KMS-11 (cell line): ENCODE measurements at regions not wholly inside any gene's neighbourhood (a gene's known extent, or its start where the extent isn't known, plus 50 kb on each side); places are given as distances from the start of the nearest gene placed in this dataset.

Experiments
- H2AFZ ChIP-seq: fragments of 200-600 bp; sonication (generic); 2 replicates; pipeline ENCODE4 v1.6.1; 2016; ENCODE audit warnings: antibody characterized with exemption, mixed run types, low read depth
- H3K27ac ChIP-seq: fragments of 200-600 bp; sonication (generic); 2 replicates; pipeline ENCODE4 v1.6.1; 2016; ENCODE audit warnings: mild to moderate bottlenecking, mixed run types
- H3K27me3 ChIP-seq: fragments of 200-600 bp; sonication (generic); 2 replicates; pipeline ENCODE4 v1.6.1; 2017; ENCODE audit warnings: mild to moderate bottlenecking, low read depth, mixed run types, moderate library complexity; ENCODE audit not compliant: insufficient read depth
- H3K36me3 ChIP-seq: fragments of 200-600 bp; sonication (generic); 2 replicates; pipeline ENCODE4 v1.6.1; 2017; ENCODE audit warnings: mild to moderate bottlenecking, mixed run types; ENCODE audit not compliant: insufficient read depth
- H3K4me1 ChIP-seq: fragments of 200-600 bp; sonication (generic); 2 replicates; pipeline ENCODE4 v1.6.1; 2016; ENCODE audit warnings: mild to moderate bottlenecking, low read depth, mixed run types; ENCODE audit not compliant: poor library complexity, severe bottlenecking
- H3K4me2 ChIP-seq: fragments of 200-600 bp; sonication (generic); 2 replicates; pipeline ENCODE4 v1.7.0; 2016; ENCODE audit warnings: mild to moderate bottlenecking, mixed run types
- H3K4me3 ChIP-seq: fragments of 200-600 bp; sonication (generic); IDR thresholded peaks from 2 replicates; pipeline ENCODE4 v1.6.1; 2017; ENCODE audit warnings: low read depth, low read length, mixed read lengths; ENCODE audit not compliant: insufficient read depth
- H3K79me2 ChIP-seq: fragments of 200-600 bp; sonication (generic); 2 replicates; pipeline ENCODE4 v1.6.1; 2016; ENCODE audit warnings: low read depth, mixed run types; ENCODE audit not compliant: insufficient read depth
- H3K9ac ChIP-seq: fragments of 200-600 bp; sonication (generic); 2 replicates; pipeline ENCODE4 v1.6.1; 2016; ENCODE audit warnings: mild to moderate bottlenecking, mixed run types
- H4K20me1 ChIP-seq: fragments of 200-600 bp; sonication (generic); 2 replicates; pipeline ENCODE4 v1.6.1; 2016; ENCODE audit warnings: mild to moderate bottlenecking, mixed run types; ENCODE audit not compliant: insufficient read depth
- TF ChIP-seq, protein P1 (sequence below): fragments of 200-600 bp; sonication (generic); conservative IDR thresholded peaks from 2 replicates; pipeline ENCODE4 v1.6.1; 2017; ENCODE audit warnings: low read depth, mild to moderate bottlenecking, antibody characterized with exemption, low read length, moderate library complexity, mixed read lengths

DNA sequence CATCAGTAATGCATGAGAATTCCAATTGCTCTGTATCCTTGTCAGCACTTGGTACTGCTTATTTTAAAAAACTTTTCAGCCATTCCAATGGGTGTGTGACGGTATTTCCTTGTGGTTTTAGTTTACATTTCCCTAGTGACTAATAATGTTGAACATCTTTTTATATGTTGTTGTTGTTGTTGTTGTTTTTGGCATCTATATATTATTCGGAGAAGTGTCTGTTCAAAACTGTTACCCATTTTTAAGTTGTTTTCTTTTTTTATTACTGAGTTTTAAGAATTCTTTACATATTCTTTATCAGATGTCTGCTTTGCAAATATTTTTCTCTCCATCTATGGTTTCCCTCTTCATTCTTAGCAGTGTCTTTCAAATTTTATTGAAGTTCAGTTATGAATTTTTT lies 231.1 kb upstream of the POU3F1 start:
- no peak overlapping the region for H3K9ac ChIP-seq
- no peak overlapping the region for H3K4me3 ChIP-seq
- H3K27me3 ChIP-seq: no peaks in the 10 kb centered on the region
- H2AFZ ChIP-seq: no peak overlapping the region
- no peak overlapping the region for H3K4me2 ChIP-seq
- no peaks in the 10 kb centered on the region for H3K4me1 ChIP-seq
- H3K79me2 ChIP-seq: no peaks in the 10 kb centered on the region
- H4K20me1 ChIP-seq: no peaks in the 10 kb centered on the region
- no peak overlapping the region for H3K27ac ChIP-seq
- no peaks in the 10 kb centered on the region for H3K36me3 ChIP-seq
- TF ChIP-seq, protein P1, sequence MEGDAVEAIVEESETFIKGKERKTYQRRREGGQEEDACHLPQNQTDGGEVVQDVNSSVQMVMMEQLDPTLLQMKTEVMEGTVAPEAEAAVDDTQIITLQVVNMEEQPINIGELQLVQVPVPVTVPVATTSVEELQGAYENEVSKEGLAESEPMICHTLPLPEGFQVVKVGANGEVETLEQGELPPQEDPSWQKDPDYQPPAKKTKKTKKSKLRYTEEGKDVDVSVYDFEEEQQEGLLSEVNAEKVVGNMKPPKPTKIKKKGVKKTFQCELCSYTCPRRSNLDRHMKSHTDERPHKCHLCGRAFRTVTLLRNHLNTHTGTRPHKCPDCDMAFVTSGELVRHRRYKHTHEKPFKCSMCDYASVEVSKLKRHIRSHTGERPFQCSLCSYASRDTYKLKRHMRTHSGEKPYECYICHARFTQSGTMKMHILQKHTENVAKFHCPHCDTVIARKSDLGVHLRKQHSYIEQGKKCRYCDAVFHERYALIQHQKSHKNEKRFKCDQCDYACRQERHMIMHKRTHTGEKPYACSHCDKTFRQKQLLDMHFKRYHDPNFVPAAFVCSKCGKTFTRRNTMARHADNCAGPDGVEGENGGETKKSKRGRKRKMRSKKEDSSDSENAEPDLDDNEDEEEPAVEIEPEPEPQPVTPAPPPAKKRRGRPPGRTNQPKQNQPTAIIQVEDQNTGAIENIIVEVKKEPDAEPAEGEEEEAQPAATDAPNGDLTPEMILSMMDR: no peak

DNA sequence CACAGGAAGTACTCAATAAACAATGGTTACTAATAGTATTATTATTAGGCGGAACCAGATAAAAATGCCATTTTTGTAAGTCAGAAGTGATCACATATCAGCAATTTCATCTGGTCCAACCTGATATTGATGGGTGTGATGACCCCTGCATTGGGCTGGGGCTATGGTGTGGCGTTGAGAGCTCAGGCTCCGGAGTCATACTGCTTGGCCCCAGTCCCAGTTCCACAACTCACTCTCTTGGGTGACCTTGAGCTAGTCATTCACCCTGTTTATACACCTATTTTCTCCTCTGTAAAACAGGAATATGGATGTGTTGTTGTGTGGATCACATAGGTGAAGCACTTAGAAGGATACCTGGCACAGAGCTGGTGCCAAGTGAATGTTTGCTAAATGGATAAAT lies 229.4 kb upstream of the POU3F1 start:
- TF ChIP-seq, protein P1: no peak
- H3K27ac ChIP-seq: no peak overlapping the region
- H3K36me3 ChIP-seq: no peaks in the 10 kb centered on the region
- H3K27me3 ChIP-seq: peaks cover 1% of the 10 kb centered on the region; the same call in 1 of the 2 replicates
- no peaks in the 10 kb centered on the region for H3K79me2 ChIP-seq
- H2AFZ ChIP-seq: no peak overlapping the region
- no peaks in the 10 kb centered on the region for H4K20me1 ChIP-seq
- no peak overlapping the region for H3K4me2 ChIP-seq
- no peak overlapping the region for H3K9ac ChIP-seq
- no peaks in the 10 kb centered on the region for H3K4me1 ChIP-seq
- H3K4me3 ChIP-seq: no peak overlapping the region

DNA sequence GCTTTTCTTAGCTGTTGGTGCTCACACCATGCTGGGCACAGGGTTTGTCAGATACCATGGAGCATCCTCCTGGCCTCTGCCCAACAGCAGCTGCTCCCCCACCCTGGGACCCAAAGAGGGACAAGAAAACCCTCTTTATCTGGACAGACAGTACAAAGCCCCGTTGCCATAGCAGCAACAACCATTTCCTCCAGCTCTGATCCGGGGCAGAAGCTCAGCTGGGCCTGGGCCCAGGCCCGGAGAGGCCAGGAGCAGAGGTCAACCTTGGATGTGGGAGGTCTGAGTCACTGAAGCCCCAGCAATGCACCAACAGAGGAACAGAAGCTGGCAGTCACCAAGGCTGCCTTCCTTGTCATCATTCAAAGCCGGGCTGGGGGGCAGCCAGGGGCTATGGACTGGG lies 228.4 kb upstream of the POU3F1 start:
- Histone ChIP-seq H3K9ac (no peak overlapping the region), H3K27me3 (peaks cover 4% of the 10 kb centered on the region; the same call in 1 of the 2 replicates), H2AFZ (no peak overlapping the region), H3K4me1 (no peaks in the 10 kb centered on the region), H3K27ac (no peak overlapping the region), H3K4me2 (no peak overlapping the region), H4K20me1 (no peaks in the 10 kb centered on the region), H3K4me3 (no peak overlapping the region), H3K79me2 (no peaks in the 10 kb centered on the region), H3K36me3 (no peaks in the 10 kb centered on the region)
- TF ChIP-seq, protein P1: no peak

DNA sequence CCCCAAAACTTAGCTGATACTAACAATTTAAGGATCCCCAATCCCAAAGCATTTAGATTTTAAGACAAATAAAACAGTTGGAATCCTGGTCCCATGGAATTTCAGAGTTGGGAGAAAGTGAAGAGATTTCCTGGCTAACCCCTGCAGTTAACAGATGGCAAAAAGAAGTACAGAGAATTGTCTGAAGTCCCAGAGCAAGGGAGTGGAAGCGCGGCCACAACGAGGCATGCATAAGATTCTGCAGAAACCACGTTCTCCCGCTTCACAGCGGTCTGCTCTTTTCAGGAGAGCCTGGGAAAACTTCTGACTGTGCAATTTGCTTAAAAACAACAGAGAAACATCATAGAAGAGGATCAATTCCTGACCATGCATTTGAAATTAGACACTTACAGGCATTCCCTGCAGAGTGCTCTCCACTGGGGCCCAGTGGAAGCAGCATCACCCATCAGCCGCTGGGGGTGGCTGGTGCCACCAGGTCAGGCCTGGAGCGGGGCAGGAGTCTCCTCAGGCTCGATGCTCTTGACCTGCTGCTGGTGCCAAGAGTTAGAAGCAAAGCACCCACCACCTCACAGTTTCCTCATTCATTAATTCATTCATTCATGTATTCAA lies 226.7 kb upstream of the POU3F1 start:
- no peaks in the 10 kb centered on the region for H3K4me1 ChIP-seq
- H3K9ac ChIP-seq: no peak overlapping the region
- TF ChIP-seq, protein P1: no peak
- H3K79me2 ChIP-seq: no peaks in the 10 kb centered on the region
- no peaks in the 10 kb centered on the region for H3K36me3 ChIP-seq
- no peak overlapping the region for H3K4me3 ChIP-seq
- H3K4me2 ChIP-seq: no peak overlapping the region
- no peak overlapping the region for H3K27ac ChIP-seq
- no peak overlapping the region for H2AFZ ChIP-seq
- peaks cover 4% of the 10 kb centered on the region; the same call in 1 of the 2 replicates for H3K27me3 ChIP-seq
- no peaks in the 10 kb centered on the region for H4K20me1 ChIP-seq
